C4-2B (cell line): ENCODE measurements at regions not wholly inside any gene's neighbourhood (a gene's known extent, or its start where the extent isn't known, plus 50 kb on each side); places are given as distances from the start of the nearest gene placed in this dataset.

Experiments used
- ZFX ChIP-seq: fragments of 450-650 bp; IDR thresholded peaks from 2 replicates; pipeline ENCODE4 v1.6.1; 2017
- TF ChIP-seq, protein P1 (sequence below): fragments of 450-650 bp; conservative IDR thresholded peaks from 2 replicates; pipeline ENCODE4 v1.5.1; 2017; ENCODE audit warnings: mild to moderate bottlenecking

GRCh38 chr2:16313235-16313975, 352.2 kb downstream of the CYRIA start:
- TF ChIP-seq, protein P1, sequence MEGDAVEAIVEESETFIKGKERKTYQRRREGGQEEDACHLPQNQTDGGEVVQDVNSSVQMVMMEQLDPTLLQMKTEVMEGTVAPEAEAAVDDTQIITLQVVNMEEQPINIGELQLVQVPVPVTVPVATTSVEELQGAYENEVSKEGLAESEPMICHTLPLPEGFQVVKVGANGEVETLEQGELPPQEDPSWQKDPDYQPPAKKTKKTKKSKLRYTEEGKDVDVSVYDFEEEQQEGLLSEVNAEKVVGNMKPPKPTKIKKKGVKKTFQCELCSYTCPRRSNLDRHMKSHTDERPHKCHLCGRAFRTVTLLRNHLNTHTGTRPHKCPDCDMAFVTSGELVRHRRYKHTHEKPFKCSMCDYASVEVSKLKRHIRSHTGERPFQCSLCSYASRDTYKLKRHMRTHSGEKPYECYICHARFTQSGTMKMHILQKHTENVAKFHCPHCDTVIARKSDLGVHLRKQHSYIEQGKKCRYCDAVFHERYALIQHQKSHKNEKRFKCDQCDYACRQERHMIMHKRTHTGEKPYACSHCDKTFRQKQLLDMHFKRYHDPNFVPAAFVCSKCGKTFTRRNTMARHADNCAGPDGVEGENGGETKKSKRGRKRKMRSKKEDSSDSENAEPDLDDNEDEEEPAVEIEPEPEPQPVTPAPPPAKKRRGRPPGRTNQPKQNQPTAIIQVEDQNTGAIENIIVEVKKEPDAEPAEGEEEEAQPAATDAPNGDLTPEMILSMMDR = no peak
- TF ChIP-seq ZFX = no peak
